CD4-positive, alpha-beta T cell treated with Interleukin-2 at 100 ng/mL for 4 hours (primary cell): ENCODE measurements at regions not wholly inside any gene's neighbourhood (a gene's known extent, or its start where the extent isn't known, plus 50 kb on each side); places are given as distances from the start of the nearest gene placed in this dataset.
"Not testable (repeated sequence)": the region's sequence is repeated elsewhere in the genome, so short reads cannot be mapped to it uniquely, and the experiment has no call there.

Experiments used
- DNase-seq: peaks from one replicate; pipeline ENCODE4 v3.0.0-alpha.2; 2020; ENCODE audit warnings: low spot score

- DNase-seq, result no peak
Observed at GRCh38 chr2:175414191-175414881, 232.8 kb upstream of the ATP5MC3 start.

GRCh38 chr2:175410941-175411340 lies 229.4 kb upstream of the ATP5MC3 start:
- not testable (repeated sequence) for DNase-seq

- DNase-seq, result no peak
Observed at GRCh38 chr2:175404839-175405238, 223.3 kb upstream of the ATP5MC3 start.

- DNase-seq, result no peak
Observed at GRCh38 chr2:175403599-175404221, 222.2 kb upstream of the ATP5MC3 start.

GRCh38 chr2:175402571-175402970 lies 221.1 kb upstream of the ATP5MC3 start:
- no peak for DNase-seq

- DNase-seq, result no peak
Observed at GRCh38 chr2:175401956-175402469, 220.5 kb upstream of the ATP5MC3 start.

GRCh38 chr2:175400975-175401374 lies 219.5 kb upstream of the ATP5MC3 start:
- no peak for DNase-seq

GRCh38 chr2:175399326-175399725 lies 217.8 kb upstream of the ATP5MC3 start:
- DNase-seq, result no peak

- DNase-seq, result no peak
Observed at GRCh38 chr2:175398848-175399247, 217.3 kb upstream of the ATP5MC3 start.

GRCh38 chr2:175396696-175397095 lies 215.2 kb upstream of the ATP5MC3 start:
- DNase-seq, result no peak

GRCh38 chr2:175393851-175394250 lies 212.3 kb upstream of the ATP5MC3 start:
- no peak for DNase-seq

- no peak for DNase-seq
Observed at GRCh38 chr2:175383286-175383685, 201.8 kb upstream of the ATP5MC3 start.

GRCh38 chr2:175373729-175374128 lies 192.2 kb upstream of the ATP5MC3 start:
- no peak for DNase-seq

- no peak for DNase-seq
Observed at GRCh38 chr2:175372704-175373701, 191.5 kb upstream of the ATP5MC3 start.

GRCh38 chr2:175371378-175371777 lies 189.9 kb upstream of the ATP5MC3 start:
- DNase-seq, result no peak

GRCh38 chr2:175366815-175367214 lies 185.3 kb upstream of the ATP5MC3 start:
- peak; percentile 12 for DNase-seq

- DNase-seq, result no peak
Observed at GRCh38 chr2:175363699-175364098, 182.2 kb upstream of the ATP5MC3 start.

GRCh38 chr2:175362331-175362730 lies 180.8 kb upstream of the ATP5MC3 start:
- DNase-seq, result no peak

- no peak for DNase-seq
Observed at GRCh38 chr2:175359710-175360109, 178.2 kb upstream of the ATP5MC3 start.

- no peak for DNase-seq
Observed at GRCh38 chr2:175356901-175357300, 175.4 kb upstream of the ATP5MC3 start.

- DNase-seq, result no peak
Observed at GRCh38 chr2:175355246-175355645, 173.7 kb upstream of the ATP5MC3 start.

- no peak for DNase-seq
Observed at GRCh38 chr2:175353275-175353674, 171.8 kb upstream of the ATP5MC3 start.
